ENCODE measurements at regions not wholly inside any gene's neighbourhood (a gene's known extent, or its start where the extent isn't known, plus 50 kb on each side); places are given as distances from the start of the nearest gene placed in this dataset.

- TF ChIP-seq CTCF (IDR thresholded peaks at IDR 0.05) (no peak), POLR2A (IDR thresholded peaks at IDR 0.05) (no peak)
These were observed 231.9 kb upstream of the PPP1R3A start for GRCh38 chr7:114150689-114151088.
